ENCODE measurements at regions not wholly inside any gene's neighbourhood (a gene's known extent, or its start where the extent isn't known, plus 50 kb on each side); places are given as distances from the start of the nearest gene placed in this dataset.

DNA sequence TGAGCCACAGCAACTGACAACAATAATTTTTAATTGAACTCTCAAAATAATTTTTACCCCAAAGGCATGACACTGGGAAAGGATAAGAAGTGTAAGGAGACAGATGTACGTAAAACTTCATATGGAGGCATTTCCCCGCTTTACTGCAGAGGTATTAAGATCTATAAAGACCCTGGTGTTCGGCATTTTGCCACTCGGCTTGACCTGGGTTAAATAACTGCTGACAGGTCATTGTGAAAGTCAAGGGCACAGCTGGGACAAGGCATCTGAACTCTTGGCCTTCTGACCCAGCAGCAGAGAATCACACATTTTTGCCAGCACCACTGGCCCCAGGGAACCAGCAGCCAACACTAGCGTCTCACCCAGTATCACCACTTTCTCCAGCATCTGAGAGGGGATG is 372.1 kb downstream of the SOX9 start:
- TF ChIP-seq, protein P1, sequence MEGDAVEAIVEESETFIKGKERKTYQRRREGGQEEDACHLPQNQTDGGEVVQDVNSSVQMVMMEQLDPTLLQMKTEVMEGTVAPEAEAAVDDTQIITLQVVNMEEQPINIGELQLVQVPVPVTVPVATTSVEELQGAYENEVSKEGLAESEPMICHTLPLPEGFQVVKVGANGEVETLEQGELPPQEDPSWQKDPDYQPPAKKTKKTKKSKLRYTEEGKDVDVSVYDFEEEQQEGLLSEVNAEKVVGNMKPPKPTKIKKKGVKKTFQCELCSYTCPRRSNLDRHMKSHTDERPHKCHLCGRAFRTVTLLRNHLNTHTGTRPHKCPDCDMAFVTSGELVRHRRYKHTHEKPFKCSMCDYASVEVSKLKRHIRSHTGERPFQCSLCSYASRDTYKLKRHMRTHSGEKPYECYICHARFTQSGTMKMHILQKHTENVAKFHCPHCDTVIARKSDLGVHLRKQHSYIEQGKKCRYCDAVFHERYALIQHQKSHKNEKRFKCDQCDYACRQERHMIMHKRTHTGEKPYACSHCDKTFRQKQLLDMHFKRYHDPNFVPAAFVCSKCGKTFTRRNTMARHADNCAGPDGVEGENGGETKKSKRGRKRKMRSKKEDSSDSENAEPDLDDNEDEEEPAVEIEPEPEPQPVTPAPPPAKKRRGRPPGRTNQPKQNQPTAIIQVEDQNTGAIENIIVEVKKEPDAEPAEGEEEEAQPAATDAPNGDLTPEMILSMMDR (IDR thresholded peaks at IDR 0.05), result no peak
- no peak for TF ChIP-seq POLR2A (IDR thresholded peaks at IDR 0.05)
- Histone ChIP-seq H3K9me3 (peaks cover 0 to 11% (median 0%) of the 10 kb centered on the region in 12 donors), H3K4me3 (no peak overlapping the region), H3K27me3 (no peaks in the 10 kb centered on the region), H3K4me1 (no peaks in the 10 kb centered on the region), H3K27ac (no peak overlapping the region), H3K36me3 (no peaks in the 10 kb centered on the region)
- 75 to 79% (median 77%) methylated on average over 5 of the region's 5 CpGs for WGBS, 4 donors
- DNase-seq (no peak), ATAC-seq (no peak)
- intact Hi-C loops (cut with DNase I), result no loop called here

DNA sequence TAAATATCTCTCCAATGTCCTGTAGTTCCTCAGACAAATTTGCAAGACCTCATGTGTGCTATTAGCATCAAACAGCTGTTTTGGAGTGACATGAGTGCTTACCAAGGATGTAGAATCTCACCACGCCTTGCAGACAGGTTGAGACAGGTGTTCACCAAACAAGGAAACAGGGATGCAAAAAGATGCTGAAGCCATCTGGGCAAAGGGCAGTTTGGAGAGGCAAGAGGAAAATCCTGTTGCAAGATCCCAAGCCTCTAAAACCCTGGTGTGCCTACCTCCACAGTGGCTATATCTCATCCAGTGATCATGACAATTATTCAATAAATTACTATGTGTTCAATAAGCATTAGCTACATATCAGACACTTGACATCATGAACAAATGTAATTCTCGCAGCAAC is 373.7 kb downstream of the SOX9 start:
- no peaks in the 10 kb centered on the region for H3K36me3 ChIP-seq
- H3K4me1 ChIP-seq, result no peaks in the 10 kb centered on the region
- H3K4me3 ChIP-seq, result no peak overlapping the region
- no peak for TF ChIP-seq POLR2A (IDR thresholded peaks at IDR 0.05)
- TF ChIP-seq, protein P1 (IDR thresholded peaks at IDR 0.05), result no peak
- no peak for DNase-seq
- intact Hi-C loops (cut with DNase I), result no loop called here
- peaks cover 0 to 11% (median 0%) of the 10 kb centered on the region in 12 donors for H3K9me3 ChIP-seq
- WGBS, 4 donors, result 84 to 88% (median 85%) methylated on average over 2 of the region's 2 CpGs
- peaks cover 0 to 2% (median 0%) of the 10 kb centered on the region in 9 donors for H3K27me3 ChIP-seq
- no peak overlapping the region for H3K27ac ChIP-seq
- ATAC-seq, result no peak

DNA sequence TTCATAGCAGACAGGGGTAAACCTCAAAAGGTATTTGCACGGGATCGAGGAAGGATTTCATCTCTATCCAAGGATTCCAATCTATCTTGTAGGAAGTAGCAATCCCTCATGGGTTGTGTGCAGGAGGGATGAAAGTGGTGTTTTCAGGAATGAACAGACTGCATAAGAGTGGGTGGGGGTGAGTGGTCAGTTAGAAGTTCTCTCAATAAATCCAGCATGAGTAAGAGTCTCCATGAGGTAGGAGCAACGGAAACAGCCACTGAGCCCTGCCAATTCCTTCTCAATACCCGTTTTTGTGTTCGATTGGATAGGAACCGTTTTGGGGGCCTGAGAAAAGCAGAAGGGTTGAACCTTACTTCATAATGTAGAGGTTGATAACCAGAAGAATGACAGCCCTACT is 375.6 kb downstream of the SOX9 start:
- DNase-seq (no peak), ATAC-seq (no peak)
- H3K4me1 ChIP-seq, result no peaks in the 10 kb centered on the region
- intact Hi-C loops (cut with DNase I), result no loop called here
- no peak overlapping the region for H3K4me3 ChIP-seq
- H3K27ac ChIP-seq, result no peak overlapping the region
- H3K27me3 ChIP-seq, result peaks cover 0 to 6% (median 0%) of the 10 kb centered on the region in 9 donors
- H3K9me3 ChIP-seq, result peaks cover 0 to 1% (median 0%) of the 10 kb centered on the region in 12 donors
- TF ChIP-seq, protein P1 (IDR thresholded peaks at IDR 0.05), result no peak
- TF ChIP-seq POLR2A (IDR thresholded peaks at IDR 0.05), result no peak
- H3K36me3 ChIP-seq, result no peaks in the 10 kb centered on the region
- WGBS, 4 donors, result 82 to 88% (median 86%) methylated on average over 6 of the region's 6 CpGs

DNA sequence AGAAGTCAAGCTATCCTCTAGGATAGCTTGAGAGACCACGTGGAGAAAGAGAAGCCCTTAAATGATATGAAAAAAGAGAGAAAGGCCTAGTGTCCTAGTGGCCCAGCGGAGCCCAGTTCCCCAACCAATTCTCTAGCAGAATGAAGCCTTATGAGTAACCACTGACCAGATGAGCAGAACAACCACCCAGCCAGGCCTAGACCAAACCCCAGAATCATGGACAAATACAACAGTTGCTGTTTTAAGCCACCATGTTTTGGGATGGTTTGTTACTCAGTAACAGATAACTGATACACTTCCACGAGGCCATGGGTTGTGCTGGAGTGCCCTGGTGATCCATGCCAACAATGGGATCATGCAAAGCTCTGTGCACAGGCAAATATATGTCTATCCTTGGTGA is 377.1 kb downstream of the SOX9 start:
- Histone ChIP-seq H3K4me1 (no peaks in the 10 kb centered on the region), H3K36me3 (no peaks in the 10 kb centered on the region), H3K9me3 (no peaks in the 10 kb centered on the region), H3K27me3 (peaks cover 0 to 6% (median 0%) of the 10 kb centered on the region in 9 donors), H3K27ac (no peak overlapping the region), H3K4me3 (no peak overlapping the region)
- WGBS, 4 donors, result 84 to 92% (median 88%) methylated on average over 3 of the region's 3 CpGs
- TF ChIP-seq POLR2A (IDR thresholded peaks at IDR 0.05), result no peak
- TF ChIP-seq, protein P1 (IDR thresholded peaks at IDR 0.05), result no peak
- ATAC-seq, result no peak
- intact Hi-C loops (cut with DNase I), result no loop called here
- DNase-seq, result no peak

All from heart left ventricle (tissue), 16 donors.